ENCODE measurements at regions not wholly inside any gene's neighbourhood (a gene's known extent, or its start where the extent isn't known, plus 50 kb on each side); places are given as distances from the start of the nearest gene placed in this dataset.

DNA sequence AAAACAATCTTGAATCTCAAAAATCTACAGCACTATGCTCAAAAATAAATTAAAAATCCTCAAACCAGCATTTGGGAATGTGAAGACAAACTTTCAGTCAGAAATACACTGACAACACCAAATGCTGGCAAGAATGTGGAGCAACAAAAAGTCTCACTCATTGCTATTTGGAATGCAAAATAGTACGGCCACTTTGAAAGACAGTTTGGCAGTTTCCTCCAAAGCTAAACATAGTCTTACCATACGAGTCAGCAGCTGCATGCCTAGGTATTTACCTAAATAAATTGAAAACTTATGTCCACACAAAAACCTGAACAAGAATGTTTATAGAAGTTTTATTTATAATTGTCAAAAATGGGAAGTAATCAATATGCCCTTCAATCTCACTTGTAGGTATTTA lies 904.2 kb upstream of the LRRC4C start:
- Histone ChIP-seq H3K4me3 (no peak overlapping the region), H3K4me1 (ENCODE audit: control insufficient read depth in 1 of 2, low read depth in 2 of 2) (no peaks in the 10 kb centered on the region), H3K27ac (no peak overlapping the region), H3K27me3 (replicated peaks; ENCODE audit: insufficient read depth) (no peaks in the 10 kb centered on the region), H3K9me3 (no peaks in the 10 kb centered on the region), H3K36me3 (no peaks in the 10 kb centered on the region)
- ATAC-seq (ENCODE audit: insufficient number of reproducible peaks, low FRiP score, low read depth) (no peak), DNase-seq (ENCODE audit: low spot score) (no peak)
- no peak for TF ChIP-seq CTCF (IDR thresholded peaks at IDR 0.05)

- ATAC-seq (ENCODE audit: insufficient number of reproducible peaks, low FRiP score, low read depth) (no peak), DNase-seq (ENCODE audit: low spot score) (no peak)
- Histone ChIP-seq H3K4me1 (ENCODE audit: control insufficient read depth in 1 of 2, low read depth in 2 of 2) (no peaks in the 10 kb centered on the region), H3K27me3 (replicated peaks; ENCODE audit: insufficient read depth) (no peaks in the 10 kb centered on the region), H3K4me3 (no peak overlapping the region), H3K36me3 (no peaks in the 10 kb centered on the region), H3K9me3 (no peaks in the 10 kb centered on the region), H3K27ac (no peak overlapping the region)
- TF ChIP-seq CTCF (IDR thresholded peaks at IDR 0.05) = no peak
Measured at GRCh38 chr11:42390116-42390515, 921.7 kb upstream of the API5 start.

GRCh38 chr11:42397483-42397882 lies 914.3 kb upstream of the API5 start:
- Histone ChIP-seq H3K36me3 (no peaks in the 10 kb centered on the region), H3K27me3 (replicated peaks; ENCODE audit: insufficient read depth) (no peaks in the 10 kb centered on the region), H3K27ac (no peak overlapping the region), H3K9me3 (no peaks in the 10 kb centered on the region), H3K4me1 (ENCODE audit: control insufficient read depth in 1 of 2, low read depth in 2 of 2) (no peaks in the 10 kb centered on the region), H3K4me3 (no peak overlapping the region)
- no peak for DNase-seq (ENCODE audit: low spot score)
- TF ChIP-seq CTCF (IDR thresholded peaks at IDR 0.05) = no peak
- no peak for ATAC-seq (ENCODE audit: insufficient number of reproducible peaks, low FRiP score, low read depth)

DNA sequence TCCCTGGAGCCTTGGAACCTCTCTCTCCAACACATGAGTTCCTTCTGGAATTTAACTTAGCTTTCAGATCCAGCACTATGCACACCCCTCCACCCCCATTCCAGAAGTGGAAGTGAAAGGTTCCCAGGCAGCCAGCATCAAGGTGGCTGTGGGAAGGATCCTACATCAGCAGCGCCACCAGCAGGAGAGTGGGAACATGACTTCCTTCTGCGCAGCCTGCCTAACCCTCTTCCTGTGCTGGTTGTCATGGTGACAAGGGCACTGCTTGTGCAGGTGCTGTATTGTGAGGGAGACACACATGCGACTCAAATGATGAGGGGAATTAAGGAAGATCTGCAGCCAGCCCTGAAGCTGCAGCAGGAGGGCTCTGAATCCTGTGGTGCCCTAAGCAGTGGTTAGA lies 904.5 kb upstream of the API5 start:
- Histone ChIP-seq H3K27ac (no peak overlapping the region), H3K4me3 (no peak overlapping the region), H3K27me3 (replicated peaks; ENCODE audit: insufficient read depth) (no peaks in the 10 kb centered on the region), H3K9me3 (no peaks in the 10 kb centered on the region), H3K4me1 (ENCODE audit: control insufficient read depth in 1 of 2, low read depth in 2 of 2) (no peaks in the 10 kb centered on the region), H3K36me3 (no peaks in the 10 kb centered on the region)
- no peak for TF ChIP-seq CTCF (IDR thresholded peaks at IDR 0.05)
- ATAC-seq (ENCODE audit: insufficient number of reproducible peaks, low FRiP score, low read depth) (no peak), DNase-seq (ENCODE audit: low spot score) (no peak)

DNA sequence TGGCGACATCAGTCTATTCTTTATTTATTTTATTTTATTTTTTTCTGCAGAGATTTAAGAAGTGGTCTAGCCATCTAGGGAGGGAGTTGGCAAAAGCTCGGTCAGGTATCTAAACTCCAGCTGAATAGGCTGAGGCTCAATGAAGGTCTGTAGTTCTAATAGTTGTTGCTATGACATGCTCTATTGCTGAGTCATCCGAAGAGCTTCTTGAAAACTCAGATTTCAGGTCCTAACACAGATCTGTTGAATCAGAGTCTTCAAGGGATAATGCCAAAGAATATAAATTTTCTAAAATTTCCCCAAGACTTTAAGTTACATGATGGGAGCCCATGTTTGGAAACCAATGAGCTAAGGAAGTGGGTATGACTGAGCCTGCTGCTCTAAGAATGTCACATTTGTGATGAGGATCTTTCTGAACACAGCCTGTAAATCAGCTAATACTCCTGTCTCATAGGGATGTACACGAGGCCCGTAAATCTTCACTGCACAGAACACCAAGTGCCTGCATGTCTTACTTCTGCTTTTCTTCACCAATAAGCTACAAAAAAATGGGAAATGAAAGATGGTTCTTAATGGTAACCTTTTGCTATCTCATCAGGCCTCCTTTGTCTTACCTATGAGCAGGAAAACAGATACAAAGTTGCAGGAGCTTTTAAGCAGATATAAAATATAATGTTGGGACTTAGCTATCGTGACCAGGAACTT lies 901.4 kb upstream of the API5 start:
- ATAC-seq (ENCODE audit: insufficient number of reproducible peaks, low FRiP score, low read depth) (no peak), DNase-seq (ENCODE audit: low spot score) (no peak)
- Histone ChIP-seq H3K9me3 (no peaks in the 10 kb centered on the region), H3K4me3 (no peak overlapping the region), H3K27me3 (replicated peaks; ENCODE audit: insufficient read depth) (no peaks in the 10 kb centered on the region), H3K36me3 (no peaks in the 10 kb centered on the region), H3K4me1 (ENCODE audit: control insufficient read depth in 1 of 2, low read depth in 2 of 2) (no peaks in the 10 kb centered on the region), H3K27ac (no peak overlapping the region)
- no peak for TF ChIP-seq CTCF (IDR thresholded peaks at IDR 0.05)
